NT2/D1 (cell line): ENCODE measurements at regions not wholly inside any gene's neighbourhood (a gene's known extent, or its start where the extent isn't known, plus 50 kb on each side); places are given as distances from the start of the nearest gene placed in this dataset.
"Not testable (repeated sequence)": the region's sequence is repeated elsewhere in the genome, so short reads cannot be mapped to it uniquely, and the experiment has no call there.

Experiments used
- DNase-seq: peaks from one replicate; pipeline ENCODE4 v3.0.0-alpha.2; 2011; ENCODE audit warnings: low read depth, low spot score
- H3K27me3 ChIP-seq: 2 replicates; pipeline ENCODE4 v1.6.0; 2011; ENCODE audit warnings: mild to moderate bottlenecking; ENCODE audit not compliant: insufficient read length, insufficient read depth
- H3K36me3 ChIP-seq: 2 replicates; pipeline ENCODE4 v1.6.1; 2011; ENCODE audit warnings: mild to moderate bottlenecking, low read length, mixed read lengths; ENCODE audit not compliant: insufficient read depth, insufficient read length
- H3K4me1 ChIP-seq: 2 replicates; pipeline ENCODE4 v1.5.1; 2011; ENCODE audit not compliant: insufficient read depth, insufficient read length
- H3K4me3 ChIP-seq: 2 replicates; pipeline ENCODE4 v1.5.1; 2011; ENCODE audit warnings: low read depth; ENCODE audit not compliant: insufficient read length
- H3K9ac ChIP-seq: 2 replicates; pipeline ENCODE4 v1.6.0; 2011; ENCODE audit warnings: low read depth; ENCODE audit not compliant: insufficient read length
- H3K9me3 ChIP-seq: 2 replicates; pipeline ENCODE4 v1.5.1; 2011; ENCODE audit warnings: mild to moderate bottlenecking, low read length; ENCODE audit not compliant: insufficient read depth
- SUZ12 ChIP-seq: IDR thresholded peaks from 2 replicates; pipeline ENCODE4 v1.6.1; 2011; ENCODE audit not compliant: insufficient read length, insufficient read depth; ENCODE audit errors: extremely low read depth
- YY1 ChIP-seq: IDR thresholded peaks from 2 replicates; pipeline ENCODE4 v1.6.1; 2011; ENCODE audit not compliant: insufficient read length, insufficient read depth
- ZNF274 ChIP-seq: IDR thresholded peaks from 2 replicates; pipeline ENCODE4 v1.6.1; 2011; ENCODE audit warnings: mild to moderate bottlenecking, low read depth, low read length

DNA sequence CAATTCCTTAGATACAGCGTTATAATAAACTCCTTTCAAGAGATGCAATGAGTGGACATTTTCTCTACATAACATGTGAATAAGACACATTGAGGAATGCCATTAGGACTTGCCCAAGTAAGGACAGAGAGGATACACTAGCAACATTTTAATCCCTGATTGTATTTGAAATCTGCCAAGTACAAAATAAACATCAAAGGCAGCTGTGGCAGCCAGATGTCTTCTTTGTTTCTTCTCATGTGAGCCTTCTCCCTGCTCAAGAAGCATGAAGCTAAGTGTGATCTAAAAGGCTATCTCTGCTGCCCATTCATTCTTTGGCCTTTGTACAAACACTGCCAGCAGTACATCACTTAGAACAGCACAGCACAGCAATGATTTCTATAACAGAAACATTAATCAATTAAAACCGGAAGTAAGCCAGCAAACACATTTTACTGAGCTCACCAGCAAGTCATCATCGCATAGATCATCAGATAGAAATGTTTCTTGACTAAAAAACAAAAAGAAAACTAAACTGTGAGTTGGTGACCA is 364.0 kb downstream of the CNTN6 start:
- TF ChIP-seq ZNF274 (no peak), SUZ12 (no peak), YY1 (no peak)
- no peak for DNase-seq
- no peaks in the 10 kb centered on the region for H3K36me3 ChIP-seq

DNA sequence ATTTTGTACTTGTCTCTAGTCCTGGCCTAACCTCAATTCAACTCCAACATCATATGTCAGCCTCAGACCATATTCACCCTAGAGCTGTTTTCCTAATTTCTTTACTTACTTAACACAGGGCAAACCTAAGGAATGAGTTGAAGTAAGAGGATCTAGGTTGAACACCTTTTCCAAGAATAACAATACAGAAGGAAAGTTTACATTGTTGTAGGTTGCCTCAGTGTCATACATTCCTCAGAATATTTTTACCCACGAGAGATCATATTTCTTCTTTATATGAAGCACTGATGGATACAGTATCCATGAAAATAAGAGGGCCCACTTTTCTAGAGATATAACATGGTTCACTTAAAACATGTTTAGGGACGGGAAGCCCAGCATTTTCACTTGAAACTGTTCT is 369.5 kb downstream of the CNTN6 start:
- no peaks in the 10 kb centered on the region for H3K9me3 ChIP-seq
- no peak overlapping the region for H3K9ac ChIP-seq
- H3K4me3 ChIP-seq = no peak overlapping the region
- H3K27me3 ChIP-seq = no peaks in the 10 kb centered on the region
- H3K36me3 ChIP-seq = no peaks in the 10 kb centered on the region
- TF ChIP-seq ZNF274 (no peak), SUZ12 (no peak), YY1 (no peak)
- no peaks in the 10 kb centered on the region for H3K4me1 ChIP-seq
- DNase-seq = no peak

More for the DNA sequence above, 364.0 kb downstream of the CNTN6 start:
- Histone ChIP-seq H3K27me3 (no peaks in the 10 kb centered on the region), H3K9me3 (no peaks in the 10 kb centered on the region), H3K4me3 (no peak overlapping the region), H3K9ac (no peak overlapping the region), H3K4me1 (no peaks in the 10 kb centered on the region)

DNA sequence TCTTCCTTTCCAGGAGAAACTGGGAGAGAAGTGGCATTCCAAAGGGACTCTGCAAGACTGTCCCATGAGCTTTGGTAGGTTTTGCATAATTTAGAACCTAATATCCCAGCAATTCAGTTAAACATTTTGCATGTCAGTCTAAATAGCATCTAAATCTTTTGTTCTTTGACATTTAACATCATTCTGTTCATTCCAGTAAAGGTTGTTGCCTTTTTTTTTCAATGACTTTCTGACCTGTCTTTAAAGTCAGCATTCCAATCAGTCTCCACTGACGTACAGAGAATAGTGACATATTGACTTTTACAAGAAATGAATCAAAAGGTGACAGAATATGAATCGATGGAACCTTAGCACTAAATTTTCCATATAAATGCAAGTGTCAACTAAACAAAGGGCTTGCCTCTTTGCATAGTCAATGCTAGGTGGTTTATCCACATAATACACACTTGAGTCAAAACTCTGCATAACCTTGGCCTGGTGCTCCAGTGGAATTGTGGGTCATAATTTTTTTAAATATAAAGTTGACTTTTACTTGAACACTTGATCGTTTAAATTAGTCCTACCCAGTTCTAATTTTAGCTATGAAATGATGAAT is 370.1 kb downstream of the CNTN6 start:
- H3K9me3 ChIP-seq = no peaks in the 10 kb centered on the region
- H3K4me3 ChIP-seq = no peak overlapping the region
- no peaks in the 10 kb centered on the region for H3K4me1 ChIP-seq
- H3K9ac ChIP-seq = no peak overlapping the region
- no peak for DNase-seq
- no peaks in the 10 kb centered on the region for H3K27me3 ChIP-seq
- TF ChIP-seq YY1 (no peak), ZNF274 (no peak), SUZ12 (no peak)
- no peaks in the 10 kb centered on the region for H3K36me3 ChIP-seq

DNA sequence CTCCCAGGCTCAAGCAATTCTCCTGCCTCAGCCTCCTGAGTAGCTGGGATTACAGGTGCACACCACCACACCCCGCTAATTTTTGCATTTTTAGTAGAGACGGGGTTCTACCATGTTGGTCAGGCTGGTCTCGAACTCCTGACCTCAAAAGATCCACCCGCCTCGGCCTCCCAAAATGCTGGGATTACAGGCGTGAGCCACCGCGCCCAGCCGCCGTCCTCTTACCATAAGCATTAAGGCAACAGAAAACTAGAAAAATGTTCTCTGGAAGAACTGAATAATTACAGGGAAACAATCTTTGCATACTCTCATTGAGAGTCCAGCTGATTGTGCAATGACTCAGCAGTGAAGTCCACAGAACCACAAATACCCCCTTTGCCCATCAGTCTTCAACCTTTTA is 372.3 kb downstream of the CNTN6 start:
- H3K4me1 ChIP-seq, DNase-seq, H3K36me3 ChIP-seq, H3K27me3 ChIP-seq, H3K9me3 ChIP-seq, H3K9ac ChIP-seq, H3K4me3 ChIP-seq: not testable (repeated sequence)

DNA sequence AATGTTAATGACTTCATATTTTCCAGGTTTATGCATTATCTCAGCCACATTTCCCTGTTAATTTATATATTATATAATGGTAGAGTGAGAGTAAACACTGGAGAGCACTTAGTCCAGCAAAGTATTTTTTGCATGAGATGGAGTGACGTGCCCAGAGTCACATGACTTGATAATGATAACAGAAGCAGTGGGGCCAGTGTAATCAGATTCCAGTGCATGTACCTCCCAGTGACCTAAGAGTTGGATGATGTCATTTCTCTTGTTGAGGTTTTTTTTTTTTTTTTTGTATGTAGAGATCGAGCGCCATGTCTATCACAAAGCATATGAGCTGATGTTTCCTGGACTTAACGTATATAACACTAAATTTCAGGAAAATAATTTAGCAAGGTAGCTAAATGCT is 375.3 kb downstream of the CNTN6 start:
- no peak for TF ChIP-seq YY1
- no peak for TF ChIP-seq ZNF274
- TF ChIP-seq SUZ12 = no peak
- no peaks in the 10 kb centered on the region for H3K9me3 ChIP-seq
- no peaks in the 10 kb centered on the region for H3K4me1 ChIP-seq
- no peaks in the 10 kb centered on the region for H3K36me3 ChIP-seq
- H3K4me3 ChIP-seq = no peak overlapping the region
- H3K27me3 ChIP-seq = no peaks in the 10 kb centered on the region
- no peak overlapping the region for H3K9ac ChIP-seq
- no peak for DNase-seq

DNA sequence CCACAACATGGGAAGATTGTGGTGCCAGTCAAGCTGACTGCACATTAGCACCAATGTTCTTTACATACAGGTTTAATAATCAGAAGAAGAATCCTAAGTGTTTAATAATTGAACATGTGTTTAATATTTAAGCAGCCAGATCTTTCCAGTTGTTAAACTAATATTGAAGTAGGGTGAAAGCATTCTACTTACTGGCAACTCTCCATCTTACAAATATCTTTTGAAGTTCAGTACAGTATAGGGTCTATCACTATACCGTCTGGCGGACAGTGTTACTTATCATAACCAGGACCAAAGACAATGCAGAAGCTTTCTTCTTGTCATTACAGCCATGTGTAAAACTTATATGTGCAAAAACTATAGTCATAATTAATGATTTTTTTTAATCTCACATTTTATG is 376.4 kb downstream of the CNTN6 start:
- H3K9me3 ChIP-seq = no peaks in the 10 kb centered on the region
- no peak for TF ChIP-seq ZNF274
- TF ChIP-seq YY1 = no peak
- no peak for TF ChIP-seq SUZ12
- no peak overlapping the region for H3K4me3 ChIP-seq
- H3K36me3 ChIP-seq = no peaks in the 10 kb centered on the region
- DNase-seq = no peak
- H3K27me3 ChIP-seq = no peaks in the 10 kb centered on the region
- H3K4me1 ChIP-seq = no peaks in the 10 kb centered on the region
- H3K9ac ChIP-seq = no peak overlapping the region

DNA sequence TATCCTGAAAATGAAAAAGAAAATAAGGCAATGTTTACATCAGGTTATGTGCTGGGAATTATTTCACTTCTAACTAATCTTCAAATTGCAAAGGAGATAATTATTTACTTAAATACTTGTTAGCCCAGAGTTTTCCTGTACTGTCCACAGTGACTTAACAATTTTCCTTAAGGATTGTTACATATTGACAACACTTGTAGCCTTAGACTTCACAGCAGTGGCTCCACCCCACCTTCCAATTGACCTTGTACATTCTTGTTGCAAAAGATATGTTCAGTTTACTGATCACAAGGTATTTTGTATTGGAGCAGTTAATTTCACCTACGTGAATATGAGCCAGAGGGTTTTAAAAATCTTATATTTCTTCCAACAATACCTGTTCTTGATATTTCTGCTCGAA is 376.9 kb downstream of the CNTN6 start:
- no peak overlapping the region for H3K4me3 ChIP-seq
- no peaks in the 10 kb centered on the region for H3K9me3 ChIP-seq
- H3K27me3 ChIP-seq = no peaks in the 10 kb centered on the region
- no peaks in the 10 kb centered on the region for H3K4me1 ChIP-seq
- no peaks in the 10 kb centered on the region for H3K36me3 ChIP-seq
- DNase-seq = no peak
- H3K9ac ChIP-seq = no peak overlapping the region
- TF ChIP-seq SUZ12 (no peak), ZNF274 (no peak), YY1 (no peak)

DNA sequence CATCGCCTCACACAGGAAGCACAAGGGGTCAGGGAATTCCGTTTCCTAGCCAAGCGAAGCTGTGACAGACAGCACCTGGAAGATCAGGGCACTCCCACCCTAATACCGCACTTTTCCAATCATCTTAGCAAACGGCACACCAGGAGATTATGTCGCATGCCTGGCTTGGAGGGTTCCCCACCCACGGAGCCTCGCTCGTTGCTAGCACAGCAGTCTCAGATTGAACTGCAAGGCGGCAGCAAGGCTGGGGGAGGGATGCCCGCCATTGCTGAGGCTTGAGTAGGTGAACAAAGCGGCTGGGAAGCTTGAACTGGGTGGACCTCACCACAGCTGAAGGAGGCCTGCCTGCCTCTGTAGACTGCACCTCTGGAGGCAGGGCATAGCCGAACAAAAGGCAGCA is 384.8 kb downstream of the CNTN6 start:
- Histone ChIP-seq H3K27me3 (no peaks in the 10 kb centered on the region), H3K9ac (no peak overlapping the region), H3K36me3 (no peaks in the 10 kb centered on the region), H3K4me1 (no peaks in the 10 kb centered on the region), H3K9me3 (no peaks in the 10 kb centered on the region), H3K4me3 (no peak overlapping the region)
- DNase-seq = no peak
- TF ChIP-seq ZNF274 (no peak), SUZ12 (no peak), YY1 (no peak)
